ENCODE measurements at regions not wholly inside any gene's neighbourhood (a gene's known extent, or its start where the extent isn't known, plus 50 kb on each side); places are given as distances from the start of the nearest gene placed in this dataset.

- DNase-seq (no peak), ATAC-seq (ENCODE audit: low FRiP score in 2 of 2) (no peak)
- Histone ChIP-seq H3K36me3 (no peaks in the 10 kb centered on the region), H3K4me1 (no peaks in the 10 kb centered on the region), H3K27me3 (no peaks in the 10 kb centered on the region), H3K27ac (no peak overlapping the region), H3K9me3 (no peaks in the 10 kb centered on the region), H3K4me3 (no peak overlapping the region)
- TF ChIP-seq POLR2AphosphoS5 (IDR thresholded peaks at IDR 0.05) (no peak), POLR2A (IDR thresholded peaks at IDR 0.05) (no peak), CTCF (IDR thresholded peaks at IDR 0.05) (no peak), EP300 (IDR thresholded peaks at IDR 0.05) (no peak)
- WGBS, 2 donors, result 49 to 54% methylated on average over 8 of the region's 8 CpGs
Observed at GRCh38 chr11:135031205-135031989, 619.4 kb upstream of the B3GAT1 start.

DNA sequence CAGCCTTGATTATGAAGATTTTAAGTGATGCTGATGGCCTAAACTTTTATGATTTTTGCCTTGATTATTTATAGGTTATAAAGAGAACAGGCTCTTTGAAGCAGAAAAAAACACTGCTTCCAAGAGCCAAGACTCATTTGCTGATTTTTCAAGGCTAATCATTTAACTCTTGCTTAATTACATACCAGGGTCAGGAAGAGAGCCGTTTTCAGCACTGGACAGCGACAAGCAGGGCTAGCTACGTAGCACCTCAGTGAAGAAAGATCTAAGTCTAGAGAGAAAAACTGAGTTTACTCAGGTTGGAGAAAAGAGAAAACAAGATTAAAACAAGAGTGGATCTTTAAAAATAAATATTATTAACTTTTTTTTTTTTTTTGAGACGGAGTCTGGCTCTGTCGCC is 615.4 kb upstream of the B3GAT1 start:
- H3K4me1 ChIP-seq, result no peaks in the 10 kb centered on the region
- no peaks in the 10 kb centered on the region for H3K9me3 ChIP-seq
- no peaks in the 10 kb centered on the region for H3K27me3 ChIP-seq
- H3K4me3 ChIP-seq, result no peak overlapping the region
- H3K36me3 ChIP-seq, result no peaks in the 10 kb centered on the region
- ATAC-seq (ENCODE audit: low FRiP score in 2 of 2), result no peak
- WGBS, 2 donors, result 25 to 34% methylated on average over 5 of the region's 5 CpGs
- DNase-seq, result no peak
- TF ChIP-seq CTCF (IDR thresholded peaks at IDR 0.05), result no peak
- TF ChIP-seq POLR2A (IDR thresholded peaks at IDR 0.05), result no peak
- no peak for TF ChIP-seq EP300 (IDR thresholded peaks at IDR 0.05)
- no peak for TF ChIP-seq POLR2AphosphoS5 (IDR thresholded peaks at IDR 0.05)
- H3K27ac ChIP-seq, result no peak overlapping the region

GRCh38 chr11:135023499-135023898 is 611.5 kb upstream of the B3GAT1 start:
- no peaks in the 10 kb centered on the region for H3K4me1 ChIP-seq
- TF ChIP-seq CTCF (IDR thresholded peaks at IDR 0.05) (no peak), EP300 (IDR thresholded peaks at IDR 0.05) (no peak), POLR2AphosphoS5 (IDR thresholded peaks at IDR 0.05) (no peak), POLR2A (IDR thresholded peaks at IDR 0.05) (no peak)
- H3K4me3 ChIP-seq, result no peak overlapping the region
- no peaks in the 10 kb centered on the region for H3K27me3 ChIP-seq
- no peaks in the 10 kb centered on the region for H3K9me3 ChIP-seq
- ATAC-seq (ENCODE audit: low FRiP score in 2 of 2) (no peak), DNase-seq (no peak)
- H3K27ac ChIP-seq, result no peak overlapping the region
- H3K36me3 ChIP-seq, result no peaks in the 10 kb centered on the region
- 76 to 89% methylated on average over 2 of the region's 2 CpGs for whole genome bisulfite sequencing, 2 donors

DNA sequence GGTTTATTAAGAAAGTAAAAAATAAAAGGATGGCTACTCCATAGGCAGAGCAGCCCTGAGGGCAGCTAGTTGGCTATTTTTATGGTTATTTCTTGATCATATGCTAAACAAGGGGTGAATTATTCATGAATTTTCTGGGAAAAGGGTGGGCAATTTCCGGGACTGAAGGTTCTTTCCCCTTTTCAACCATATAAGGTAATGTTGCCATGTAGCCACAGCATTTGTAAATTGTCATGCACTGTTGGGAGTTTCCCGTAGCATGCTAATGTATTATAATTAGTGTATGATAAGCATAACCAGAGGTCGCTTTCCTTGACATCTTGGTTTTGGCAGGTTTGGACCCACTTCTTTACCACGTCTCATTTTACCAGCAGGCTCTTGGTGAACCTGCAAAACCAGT is 610.4 kb upstream of the B3GAT1 start:
- no peaks in the 10 kb centered on the region for H3K27me3 ChIP-seq
- H3K4me3 ChIP-seq, result no peak overlapping the region
- ATAC-seq (ENCODE audit: low FRiP score in 2 of 2), result no peak
- H3K4me1 ChIP-seq, result no peaks in the 10 kb centered on the region
- H3K9me3 ChIP-seq, result no peaks in the 10 kb centered on the region
- no peak overlapping the region for H3K27ac ChIP-seq
- WGBS, 2 donors, result 71 to 74% methylated on average over 4 of the region's 4 CpGs
- DNase-seq, result no peak
- no peaks in the 10 kb centered on the region for H3K36me3 ChIP-seq
- TF ChIP-seq EP300 (IDR thresholded peaks at IDR 0.05) (no peak), POLR2A (IDR thresholded peaks at IDR 0.05) (no peak), POLR2AphosphoS5 (IDR thresholded peaks at IDR 0.05) (no peak), CTCF (IDR thresholded peaks at IDR 0.05) (no peak)

DNA sequence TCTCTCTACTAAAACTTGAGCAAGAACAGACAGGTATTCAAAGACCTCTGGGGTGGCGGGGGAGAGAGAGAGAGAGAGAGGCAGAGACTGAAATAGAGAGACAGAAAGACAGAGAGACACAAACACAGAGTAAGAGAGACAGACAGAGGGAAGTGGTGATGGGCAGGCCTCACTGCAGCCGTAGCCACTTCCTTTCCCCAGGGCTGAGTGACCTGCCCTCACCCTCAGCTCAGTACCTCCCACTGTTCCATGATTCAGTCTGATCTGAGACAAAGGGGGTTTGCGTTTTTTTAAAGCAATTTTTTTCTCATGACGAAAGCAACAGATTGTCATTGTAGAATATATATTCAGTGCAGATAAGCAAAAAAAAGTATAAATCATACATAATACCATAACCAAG is 607.9 kb upstream of the B3GAT1 start:
- Histone ChIP-seq H3K27ac (no peak overlapping the region), H3K27me3 (no peaks in the 10 kb centered on the region), H3K4me1 (no peaks in the 10 kb centered on the region), H3K36me3 (no peaks in the 10 kb centered on the region), H3K4me3 (no peak overlapping the region), H3K9me3 (no peaks in the 10 kb centered on the region)
- DNase-seq (no peak), ATAC-seq (ENCODE audit: low FRiP score in 2 of 2) (no peak)
- TF ChIP-seq POLR2AphosphoS5 (IDR thresholded peaks at IDR 0.05) (no peak), POLR2A (IDR thresholded peaks at IDR 0.05) (no peak), EP300 (IDR thresholded peaks at IDR 0.05) (no peak), CTCF (IDR thresholded peaks at IDR 0.05) (no peak)
- 57 to 76% methylated on average over 4 of the region's 4 CpGs for WGBS, 2 donors
